MCF 10A (cell line): ENCODE measurements at regions not wholly inside any gene's neighbourhood (a gene's known extent, or its start where the extent isn't known, plus 50 kb on each side); places are given as distances from the start of the nearest gene placed in this dataset.

Experiments
- BruUV-seq: library from RNA; stranded (reverse); fragments of 400-500 nt; replicated peaks from 2 replicates; lab custom pipeline; 2021; lab: Mats Ljungman, UMichigan
- CTCF ChIA-PET: fragments of 300-600 bp; sonication (Branson Sonifier 250); formaldehyde crosslinking; extraction: SDS; loops from one replicate; lab custom pipeline; 2021; ENCODE audit warnings: antibody characterized with exemption, inconsistent platforms; lab: Yijun Ruan, JAX
- POLR2A ChIA-PET: fragments of 300-600, 350-650 bp; sonication (Branson Sonifier 250); formaldehyde crosslinking; extraction: SDS; loops from one replicate; lab custom pipeline; 2020; ENCODE audit warnings: antibody characterized with exemption, inconsistent platforms; lab: Yijun Ruan, JAX
- DNase-seq: peaks from one replicate; pipeline ENCODE4 v3.0.0-alpha.2; 2018; ENCODE audit not compliant: unreplicated experiment
- H3K27ac Mint-ChIP-seq: one replicate; pipeline ENCODE4 v1.8.0; 2022; ENCODE audit warnings: mild to moderate bottlenecking, low read depth, mixed read lengths; ENCODE audit not compliant: unreplicated experiment
- H3K27me3 Mint-ChIP-seq: one replicate; pipeline ENCODE4 v1.8.0; 2022; ENCODE audit warnings: mixed read lengths; ENCODE audit not compliant: insufficient read depth, unreplicated experiment
- H3K36me3 Mint-ChIP-seq: one replicate; pipeline ENCODE4 v1.8.0; 2022; ENCODE audit warnings: mild to moderate bottlenecking, moderate library complexity, mixed read lengths; ENCODE audit not compliant: insufficient read depth, unreplicated experiment
- H3K4me1 Mint-ChIP-seq: one replicate; pipeline ENCODE4 v1.8.0; 2022; ENCODE audit warnings: mixed read lengths; ENCODE audit not compliant: insufficient read depth, unreplicated experiment
- H3K4me3 Mint-ChIP-seq: one replicate; pipeline ENCODE4 v1.8.0; 2022; ENCODE audit warnings: mild to moderate bottlenecking, moderate library complexity, mixed read lengths; ENCODE audit not compliant: unreplicated experiment
- H3K9me3 Mint-ChIP-seq: one replicate; pipeline ENCODE4 v1.8.0; 2022; ENCODE audit warnings: mixed read lengths; ENCODE audit not compliant: unreplicated experiment
- intact Hi-C: fragments of 100-400 bp; cut with micrococcal nuclease; formaldehyde crosslinking; loops from 2 replicates; pipeline ENCODE4 v1.14.1; 2022
- TF ChIP-seq, protein P1 (sequence below): fragments of 200-600 bp; IDR thresholded peaks from one replicate; pipeline ENCODE4 v1.8.0; 2022; ENCODE audit warnings: antibody characterized with exemption, mild to moderate bottlenecking; ENCODE audit not compliant: unreplicated experiment

DNA sequence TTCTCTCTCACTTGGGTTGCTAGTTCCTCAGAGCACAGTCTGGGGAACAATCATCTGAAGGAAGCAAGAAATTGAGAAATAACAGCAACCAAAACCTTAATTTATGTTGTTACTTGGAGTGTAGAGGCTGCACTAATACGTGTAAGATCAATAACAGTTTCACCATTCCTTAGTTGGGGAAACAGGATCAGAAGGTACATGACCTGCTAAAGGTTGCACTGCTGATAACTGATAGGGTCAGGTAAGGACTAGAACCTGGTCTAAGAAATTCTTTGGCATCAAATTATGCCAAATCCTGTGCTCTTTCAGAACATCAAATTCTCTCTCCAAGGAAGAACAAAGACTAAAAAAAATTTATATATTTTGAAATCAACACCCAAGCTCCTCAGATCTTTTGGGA, 278.6 kb upstream of the C9orf72 start:
- TF ChIP-seq, protein P1, sequence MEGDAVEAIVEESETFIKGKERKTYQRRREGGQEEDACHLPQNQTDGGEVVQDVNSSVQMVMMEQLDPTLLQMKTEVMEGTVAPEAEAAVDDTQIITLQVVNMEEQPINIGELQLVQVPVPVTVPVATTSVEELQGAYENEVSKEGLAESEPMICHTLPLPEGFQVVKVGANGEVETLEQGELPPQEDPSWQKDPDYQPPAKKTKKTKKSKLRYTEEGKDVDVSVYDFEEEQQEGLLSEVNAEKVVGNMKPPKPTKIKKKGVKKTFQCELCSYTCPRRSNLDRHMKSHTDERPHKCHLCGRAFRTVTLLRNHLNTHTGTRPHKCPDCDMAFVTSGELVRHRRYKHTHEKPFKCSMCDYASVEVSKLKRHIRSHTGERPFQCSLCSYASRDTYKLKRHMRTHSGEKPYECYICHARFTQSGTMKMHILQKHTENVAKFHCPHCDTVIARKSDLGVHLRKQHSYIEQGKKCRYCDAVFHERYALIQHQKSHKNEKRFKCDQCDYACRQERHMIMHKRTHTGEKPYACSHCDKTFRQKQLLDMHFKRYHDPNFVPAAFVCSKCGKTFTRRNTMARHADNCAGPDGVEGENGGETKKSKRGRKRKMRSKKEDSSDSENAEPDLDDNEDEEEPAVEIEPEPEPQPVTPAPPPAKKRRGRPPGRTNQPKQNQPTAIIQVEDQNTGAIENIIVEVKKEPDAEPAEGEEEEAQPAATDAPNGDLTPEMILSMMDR = no peak
- Mint-ChIP-seq H3K9me3 (no peaks in the 10 kb centered on the region), H3K4me3 (no peak overlapping the region), H3K36me3 (no peaks in the 10 kb centered on the region), H3K27me3 (peaks cover 84% of the 10 kb centered on the region), H3K4me1 (no peaks in the 10 kb centered on the region), H3K27ac (no peak overlapping the region)
- ChIA-PET CTCF (no interaction called here), POLR2A (no interaction called here)
- intact Hi-C loops = no loop called here
- no TSS peak for BruUV-seq
- no peak for DNase-seq

DNA sequence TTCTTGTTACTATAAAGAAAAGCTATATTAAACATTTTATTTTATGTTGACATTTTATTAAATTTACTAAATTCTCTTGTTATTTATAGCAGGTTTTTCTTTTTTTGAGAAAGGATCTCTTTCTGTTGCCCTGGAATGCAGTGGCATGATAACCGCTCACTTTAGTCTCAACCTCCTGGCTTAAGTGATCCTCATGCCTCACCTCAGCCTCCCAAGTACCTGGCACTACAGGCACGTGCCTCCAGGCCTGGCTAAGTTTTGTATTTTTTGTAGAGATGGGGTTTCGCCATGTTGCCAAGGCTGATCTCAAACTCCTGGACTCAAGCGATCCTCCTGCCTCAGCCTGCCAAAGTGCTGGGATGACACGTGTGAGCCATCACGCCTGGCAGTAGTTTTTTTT, 280.2 kb upstream of the C9orf72 start:
- BruUV-seq = no TSS peak
- CTCF ChIA-PET = interaction anchor here (0.6 to 0.7 kb wide), 2 partner anchors 10 to 254 kb away, joined by 3 read pairs; no protein-coding TSS in a partner anchor
- no peak for DNase-seq
- H3K27me3 Mint-ChIP-seq = peaks cover 90% of the 10 kb centered on the region
- POLR2A ChIA-PET = interaction anchor here (0.7 kb wide), 1 partner anchor 69 kb away, joined by 3 read pairs; no protein-coding TSS in a partner anchor
- intact Hi-C loops = no loop called here
- H3K36me3 Mint-ChIP-seq = no peaks in the 10 kb centered on the region
- no peak overlapping the region for H3K4me3 Mint-ChIP-seq
- no peaks in the 10 kb centered on the region for H3K4me1 Mint-ChIP-seq
- H3K9me3 Mint-ChIP-seq = no peaks in the 10 kb centered on the region
- TF ChIP-seq, protein P1 = no peak
- no peak overlapping the region for H3K27ac Mint-ChIP-seq

DNA sequence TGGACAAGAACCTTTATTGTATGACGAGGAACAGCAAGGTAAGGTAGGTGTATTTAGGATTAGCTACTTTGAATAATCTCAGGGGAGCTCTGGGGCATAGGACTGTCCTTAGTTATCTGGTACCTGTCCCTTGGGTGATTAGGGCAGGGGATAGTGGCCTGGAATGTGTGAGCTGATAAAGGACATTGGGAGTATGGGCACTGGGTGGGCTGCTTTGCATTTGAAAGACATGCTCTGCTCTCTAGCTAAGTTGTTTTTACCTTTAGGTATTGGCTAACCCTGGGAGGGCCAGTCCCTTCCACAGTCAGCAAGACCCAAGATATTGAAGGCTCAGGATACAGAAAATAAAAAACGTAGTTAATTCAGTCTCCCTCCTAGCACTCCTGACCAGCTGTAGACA, 282.8 kb upstream of the C9orf72 start:
- Mint-ChIP-seq H3K4me3 (no peak overlapping the region), H3K36me3 (no peaks in the 10 kb centered on the region), H3K4me1 (no peaks in the 10 kb centered on the region), H3K27ac (no peak overlapping the region), H3K9me3 (no peaks in the 10 kb centered on the region), H3K27me3 (peaks cover 89% of the 10 kb centered on the region)
- BruUV-seq = no TSS peak
- no peak for DNase-seq
- CTCF ChIA-PET = no interaction called here
- intact Hi-C loops = no loop called here
- TF ChIP-seq, protein P1 = no peak
- POLR2A ChIA-PET = no interaction called here

DNA sequence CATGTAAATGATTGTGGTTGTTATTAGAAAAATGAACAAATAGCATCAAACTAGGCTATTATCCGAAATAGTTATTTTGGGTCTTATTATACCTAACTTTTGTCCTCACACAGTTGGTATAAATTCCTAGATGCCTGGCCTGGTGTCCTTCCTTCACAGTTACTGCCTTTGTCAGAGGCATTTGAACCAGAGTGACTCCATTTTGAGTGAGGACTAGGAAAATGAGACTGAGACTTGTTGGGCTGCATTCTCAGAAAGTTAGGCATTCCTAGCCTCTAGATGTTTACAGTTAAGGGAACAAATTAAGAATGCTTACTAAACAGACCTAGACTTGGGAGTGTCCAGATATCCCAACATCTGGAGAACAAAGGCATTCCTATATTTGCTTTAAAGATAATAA, 283.5 kb upstream of the C9orf72 start:
- no TSS peak for BruUV-seq
- intact Hi-C loops = no loop called here
- CTCF ChIA-PET = no interaction called here
- Mint-ChIP-seq H3K27me3 (peaks cover 82% of the 10 kb centered on the region), H3K4me3 (no peak overlapping the region), H3K4me1 (no peaks in the 10 kb centered on the region), H3K27ac (no peak overlapping the region), H3K9me3 (no peaks in the 10 kb centered on the region), H3K36me3 (no peaks in the 10 kb centered on the region)
- no peak for DNase-seq
- POLR2A ChIA-PET = no interaction called here
- TF ChIP-seq, protein P1 = no peak
